ENCODE measurements at regions not wholly inside any gene's neighbourhood (a gene's known extent, or its start where the extent isn't known, plus 50 kb on each side); places are given as distances from the start of the nearest gene placed in this dataset.

- Histone ChIP-seq H3K4me3 (IDR thresholded peaks at IDR 0.05; ENCODE audit: insufficient read depth, low read depth, low read length) (no peak overlapping the region), H3K4me1 (ENCODE audit: low read depth, poor library complexity, severe bottlenecking) (no peaks in the 10 kb centered on the region), H3K27me3 (ENCODE audit: insufficient read depth, low read depth) (no peaks in the 10 kb centered on the region), H3K4me2 (no peak overlapping the region), H3K9ac (no peak overlapping the region), H3K79me2 (ENCODE audit: insufficient read depth, low read depth) (no peaks in the 10 kb centered on the region), H3K27ac (no peak overlapping the region), H3K36me3 (ENCODE audit: insufficient read depth) (no peaks in the 10 kb centered on the region), H2AFZ (ENCODE audit: low read depth) (no peak overlapping the region), H4K20me1 (ENCODE audit: insufficient read depth) (no peaks in the 10 kb centered on the region)
- no peak for TF ChIP-seq CTCF (conservative IDR thresholded peaks at IDR 0.05; ENCODE audit: low read depth, low read length)
These were observed 146.1 kb downstream of the KLF5 start for GRCh38 chr13:73204952-73205351.

GRCh38 chr13:73201626-73202025 is 142.8 kb downstream of the KLF5 start:
- no peak overlapping the region for H3K27ac ChIP-seq
- TF ChIP-seq CTCF (conservative IDR thresholded peaks at IDR 0.05; ENCODE audit: low read depth, low read length) = no peak
- H2AFZ ChIP-seq (ENCODE audit: low read depth) = no peak overlapping the region
- H3K27me3 ChIP-seq (ENCODE audit: insufficient read depth, low read depth) = no peaks in the 10 kb centered on the region
- no peaks in the 10 kb centered on the region for H3K36me3 ChIP-seq (ENCODE audit: insufficient read depth)
- no peak overlapping the region for H3K9ac ChIP-seq
- no peaks in the 10 kb centered on the region for H3K4me1 ChIP-seq (ENCODE audit: low read depth, poor library complexity, severe bottlenecking)
- no peaks in the 10 kb centered on the region for H3K79me2 ChIP-seq (ENCODE audit: insufficient read depth, low read depth)
- no peaks in the 10 kb centered on the region for H4K20me1 ChIP-seq (ENCODE audit: insufficient read depth)
- no peak overlapping the region for H3K4me2 ChIP-seq
- H3K4me3 ChIP-seq (IDR thresholded peaks at IDR 0.05; ENCODE audit: insufficient read depth, low read depth, low read length) = no peak overlapping the region

- Histone ChIP-seq H3K36me3 (ENCODE audit: insufficient read depth) (no peaks in the 10 kb centered on the region), H3K4me3 (IDR thresholded peaks at IDR 0.05; ENCODE audit: insufficient read depth, low read depth, low read length) (no peak overlapping the region), H3K9ac (no peak overlapping the region), H3K27ac (no peak overlapping the region), H3K4me1 (ENCODE audit: low read depth, poor library complexity, severe bottlenecking) (no peaks in the 10 kb centered on the region), H3K4me2 (no peak overlapping the region), H2AFZ (ENCODE audit: low read depth) (no peak overlapping the region), H3K27me3 (ENCODE audit: insufficient read depth, low read depth) (no peaks in the 10 kb centered on the region), H4K20me1 (ENCODE audit: insufficient read depth) (no peaks in the 10 kb centered on the region), H3K79me2 (ENCODE audit: insufficient read depth, low read depth) (no peaks in the 10 kb centered on the region)
- TF ChIP-seq CTCF (conservative IDR thresholded peaks at IDR 0.05; ENCODE audit: low read depth, low read length) = no peak
These were observed 140.2 kb downstream of the KLF5 start for GRCh38 chr13:73198991-73199411.

- Histone ChIP-seq H3K79me2 (ENCODE audit: insufficient read depth, low read depth) (no peaks in the 10 kb centered on the region), H3K36me3 (ENCODE audit: insufficient read depth) (no peaks in the 10 kb centered on the region), H2AFZ (ENCODE audit: low read depth) (no peak overlapping the region), H3K4me2 (no peak overlapping the region), H3K4me1 (ENCODE audit: low read depth, poor library complexity, severe bottlenecking) (no peaks in the 10 kb centered on the region), H3K27ac (no peak overlapping the region), H3K27me3 (ENCODE audit: insufficient read depth, low read depth) (no peaks in the 10 kb centered on the region), H3K9ac (no peak overlapping the region), H4K20me1 (ENCODE audit: insufficient read depth) (no peaks in the 10 kb centered on the region), H3K4me3 (IDR thresholded peaks at IDR 0.05; ENCODE audit: insufficient read depth, low read depth, low read length) (no peak overlapping the region)
- no peak for TF ChIP-seq CTCF (conservative IDR thresholded peaks at IDR 0.05; ENCODE audit: low read depth, low read length)
These were observed 136.3 kb downstream of the KLF5 start for GRCh38 chr13:73195091-73195490.
